ENCODE measurements at regions not wholly inside any gene's neighbourhood (a gene's known extent, or its start where the extent isn't known, plus 50 kb on each side); places are given as distances from the start of the nearest gene placed in this dataset.

DNA sequence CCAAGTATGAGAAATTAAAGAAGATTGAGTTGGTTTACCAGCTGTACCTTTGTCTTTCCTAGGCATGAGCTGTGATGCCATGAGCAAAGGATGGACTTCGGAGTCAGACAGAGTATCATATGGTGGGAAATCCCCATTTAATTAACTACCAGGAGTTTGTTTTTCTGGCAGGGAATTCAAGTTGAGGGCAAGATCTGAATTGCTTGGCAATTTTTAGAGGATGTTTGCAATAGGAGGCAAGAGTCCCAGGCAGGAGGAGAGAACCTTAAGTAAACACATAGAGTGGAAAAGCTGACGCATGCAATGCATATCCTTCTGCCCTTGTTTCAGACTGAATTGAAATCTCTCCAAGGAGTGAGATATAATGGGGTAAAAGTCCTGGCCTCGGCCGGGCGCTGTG lies 569.7 kb upstream of the MDFIC2 start:
- Histone ChIP-seq H2AFZ (ENCODE audit: control insufficient read depth, low read length) (no peak overlapping the region), H4K20me1 (ENCODE audit: control insufficient read depth, extremely low read depth, insufficient read depth, low read length) (no peaks in the 10 kb centered on the region), H3K27me3 (ENCODE audit: control insufficient read depth, extremely low read depth, insufficient read depth, low read length) (no peaks in the 10 kb centered on the region), H3K79me2 (ENCODE audit: control insufficient read depth, insufficient read depth, low read length) (no peaks in the 10 kb centered on the region), H3K27ac (ENCODE audit: control insufficient read depth, insufficient read depth, low read length) (no peak overlapping the region), H3K4me2 (ENCODE audit: control insufficient read depth, extremely low read depth, insufficient read depth, low read depth, low read length) (no peak overlapping the region), H3K9me1 (ENCODE audit: control insufficient read depth, extremely low read depth, insufficient read depth, low read length) (no peaks in the 10 kb centered on the region), H3K9me3 (ENCODE audit: control insufficient read depth, low read depth, low read length) (no peaks in the 10 kb centered on the region), H3K4me1 (ENCODE audit: control insufficient read depth, extremely low read depth, insufficient read depth, low read length) (no peaks in the 10 kb centered on the region), H3K36me3 (ENCODE audit: control insufficient read depth in 2 of 2, extremely low read depth in 1 of 2, insufficient read depth in 2 of 2, low read length in 2 of 2) (no peaks in the 10 kb centered on the region), H3K9ac (ENCODE audit: control insufficient read depth, extremely low read depth, insufficient read depth, low read length) (no peak overlapping the region), H3K4me3 (ENCODE audit: control insufficient read depth in 2 of 3, extremely low read depth in 1 of 3, insufficient read depth in 2 of 3, low read depth in 1 of 3, low read length in 3 of 3) (no peak overlapping the region)
- DNase-seq (ENCODE audit: low read depth, low spot score) (no peak), FAIRE-seq (no peak)
- TF ChIP-seq, protein P1, sequence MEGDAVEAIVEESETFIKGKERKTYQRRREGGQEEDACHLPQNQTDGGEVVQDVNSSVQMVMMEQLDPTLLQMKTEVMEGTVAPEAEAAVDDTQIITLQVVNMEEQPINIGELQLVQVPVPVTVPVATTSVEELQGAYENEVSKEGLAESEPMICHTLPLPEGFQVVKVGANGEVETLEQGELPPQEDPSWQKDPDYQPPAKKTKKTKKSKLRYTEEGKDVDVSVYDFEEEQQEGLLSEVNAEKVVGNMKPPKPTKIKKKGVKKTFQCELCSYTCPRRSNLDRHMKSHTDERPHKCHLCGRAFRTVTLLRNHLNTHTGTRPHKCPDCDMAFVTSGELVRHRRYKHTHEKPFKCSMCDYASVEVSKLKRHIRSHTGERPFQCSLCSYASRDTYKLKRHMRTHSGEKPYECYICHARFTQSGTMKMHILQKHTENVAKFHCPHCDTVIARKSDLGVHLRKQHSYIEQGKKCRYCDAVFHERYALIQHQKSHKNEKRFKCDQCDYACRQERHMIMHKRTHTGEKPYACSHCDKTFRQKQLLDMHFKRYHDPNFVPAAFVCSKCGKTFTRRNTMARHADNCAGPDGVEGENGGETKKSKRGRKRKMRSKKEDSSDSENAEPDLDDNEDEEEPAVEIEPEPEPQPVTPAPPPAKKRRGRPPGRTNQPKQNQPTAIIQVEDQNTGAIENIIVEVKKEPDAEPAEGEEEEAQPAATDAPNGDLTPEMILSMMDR (optimal IDR thresholded peaks at IDR 0.05 in 1 of 3, IDR thresholded peaks at IDR 0.05 in 1 of 3, conservative IDR thresholded peaks at IDR 0.05 in 1 of 3; ENCODE audit: extremely low read depth in 1 of 3, insufficient read depth in 2 of 3, low read length in 3 of 3): no peak
- TF ChIP-seq EZH2 (IDR thresholded peaks at IDR 0.05; ENCODE audit: low read length): no peak
- dilution Hi-C loops (cut with MboI; ENCODE audit: extremely low pct_ligation_motif_present, low sequenced_read_pairs): no loop called here

DNA sequence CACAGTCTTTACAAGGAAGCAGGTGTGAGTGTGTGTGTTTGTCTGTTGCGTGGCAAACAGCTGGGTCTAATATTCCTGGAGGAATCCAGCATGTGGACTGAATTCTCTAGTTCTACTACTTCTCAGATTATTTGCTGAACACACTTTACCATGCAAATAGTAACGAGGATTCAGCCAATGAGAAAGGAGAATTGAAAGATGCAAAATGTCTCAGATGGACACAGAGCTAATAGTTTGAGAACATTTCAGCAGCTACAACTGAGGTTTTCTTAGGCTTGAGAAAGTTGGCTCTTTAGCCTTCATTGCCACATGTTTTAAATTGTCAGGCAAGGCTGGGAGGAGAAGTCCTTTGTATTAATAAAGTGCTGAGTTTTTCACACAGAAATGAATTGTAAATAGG lies 568.0 kb upstream of the MDFIC2 start:
- H3K4me3 ChIP-seq (ENCODE audit: control insufficient read depth in 2 of 3, extremely low read depth in 1 of 3, insufficient read depth in 2 of 3, low read depth in 1 of 3, low read length in 3 of 3): no peak overlapping the region
- H3K9ac ChIP-seq (ENCODE audit: control insufficient read depth, extremely low read depth, insufficient read depth, low read length): no peak overlapping the region
- H3K9me1 ChIP-seq (ENCODE audit: control insufficient read depth, extremely low read depth, insufficient read depth, low read length): no peaks in the 10 kb centered on the region
- no peaks in the 10 kb centered on the region for H4K20me1 ChIP-seq (ENCODE audit: control insufficient read depth, extremely low read depth, insufficient read depth, low read length)
- H3K4me2 ChIP-seq (ENCODE audit: control insufficient read depth, extremely low read depth, insufficient read depth, low read depth, low read length): no peak overlapping the region
- no peak for FAIRE-seq
- H3K4me1 ChIP-seq (ENCODE audit: control insufficient read depth, extremely low read depth, insufficient read depth, low read length): no peaks in the 10 kb centered on the region
- H3K27ac ChIP-seq (ENCODE audit: control insufficient read depth, insufficient read depth, low read length): no peak overlapping the region
- H3K27me3 ChIP-seq (ENCODE audit: control insufficient read depth, extremely low read depth, insufficient read depth, low read length): no peaks in the 10 kb centered on the region
- no peak for DNase-seq (ENCODE audit: low read depth, low spot score)
- H3K79me2 ChIP-seq (ENCODE audit: control insufficient read depth, insufficient read depth, low read length): no peaks in the 10 kb centered on the region
- no peaks in the 10 kb centered on the region for H3K36me3 ChIP-seq (ENCODE audit: control insufficient read depth in 2 of 2, extremely low read depth in 1 of 2, insufficient read depth in 2 of 2, low read length in 2 of 2)
- no peaks in the 10 kb centered on the region for H3K9me3 ChIP-seq (ENCODE audit: control insufficient read depth, low read depth, low read length)
- dilution Hi-C loops (cut with MboI; ENCODE audit: extremely low pct_ligation_motif_present, low sequenced_read_pairs): no loop called here
- H2AFZ ChIP-seq (ENCODE audit: control insufficient read depth, low read length): no peak overlapping the region
- TF ChIP-seq EZH2 (IDR thresholded peaks at IDR 0.05; ENCODE audit: low read length): no peak
- TF ChIP-seq, protein P1 (optimal IDR thresholded peaks at IDR 0.05 in 1 of 3, IDR thresholded peaks at IDR 0.05 in 1 of 3, conservative IDR thresholded peaks at IDR 0.05 in 1 of 3; ENCODE audit: extremely low read depth in 1 of 3, insufficient read depth in 2 of 3, low read length in 3 of 3): no peak
